BE2C (cell line): ENCODE measurements at regions not wholly inside any gene's neighbourhood (a gene's known extent, or its start where the extent isn't known, plus 50 kb on each side); places are given as distances from the start of the nearest gene placed in this dataset.

ENCODE experiments used
- DNase-seq: peaks from one replicate; pipeline ENCODE4 v3.0.0-alpha.2; 2020
- H3K27me3 ChIP-seq: fragments of 250-450 bp; sonication (Bioruptor Pico); 2 replicates; pipeline ENCODE4 v1.5.1; 2020; ENCODE audit warnings: mild to moderate bottlenecking
- H3K36me3 ChIP-seq: fragments of 250-450 bp; sonication (Bioruptor Pico); 2 replicates; pipeline ENCODE4 v1.5.1; 2020; ENCODE audit warnings: mild to moderate bottlenecking
- H3K4me1 ChIP-seq: fragments of 250-450 bp; sonication (Bioruptor Pico); 2 replicates; pipeline ENCODE4 v1.5.1; 2020
- H3K4me3 ChIP-seq: 2 replicates; pipeline ENCODE4 v1.5.1; 2011; ENCODE audit warnings: low read depth, low read length
- H3K9me3 ChIP-seq: fragments of 250-450 bp; sonication (Bioruptor Pico); 2 replicates; pipeline ENCODE4 v1.5.1; 2020
- CTCF ChIP-seq: IDR thresholded peaks from 2 replicates; pipeline ENCODE4 v1.5.1; 2012; ENCODE audit warnings: mild to moderate bottlenecking, low read depth, low read length

GRCh38 chr16:88285514-88285822 lies 97.3 kb upstream of the ZNF469 start:
- Histone ChIP-seq H3K36me3 (no peaks in the 10 kb centered on the region), H3K9me3 (peaks cover 12% of the 10 kb centered on the region; the same call in 1 of the 2 replicates), H3K4me3 (no peak overlapping the region), H3K4me1 (peaks cover 13% of the 10 kb centered on the region), H3K27me3 (no peaks in the 10 kb centered on the region)
- TF ChIP-seq CTCF, result no peak
- no peak for DNase-seq

GRCh38 chr16:88286301-88286923 lies 96.3 kb upstream of the ZNF469 start:
- TF ChIP-seq CTCF, result no peak
- Histone ChIP-seq H3K36me3 (no peaks in the 10 kb centered on the region), H3K4me3 (no peak overlapping the region), H3K4me1 (peaks cover 13% of the 10 kb centered on the region), H3K9me3 (peaks cover 12% of the 10 kb centered on the region; the same call in 1 of the 2 replicates), H3K27me3 (no peaks in the 10 kb centered on the region)
- DNase-seq, result no peak

- Histone ChIP-seq H3K9me3 (peaks cover 12% of the 10 kb centered on the region; the same call in 1 of the 2 replicates), H3K36me3 (no peaks in the 10 kb centered on the region), H3K27me3 (no peaks in the 10 kb centered on the region), H3K4me1 (peaks cover 7% of the 10 kb centered on the region), H3K4me3 (no peak overlapping the region)
- no peak for DNase-seq
- TF ChIP-seq CTCF, result peak; percentile 77
Observed at GRCh38 chr16:88287219-88287618, 95.5 kb upstream of the ZNF469 start.

- no peak for DNase-seq
- TF ChIP-seq CTCF, result no peak
- Histone ChIP-seq H3K4me3 (no peak overlapping the region), H3K9me3 (peaks cover 12% of the 10 kb centered on the region; the same call in 1 of the 2 replicates), H3K27me3 (no peaks in the 10 kb centered on the region), H3K36me3 (no peaks in the 10 kb centered on the region), H3K4me1 (peaks cover 1% of the 10 kb centered on the region; the same call in 1 of the 2 replicates)
Observed at GRCh38 chr16:88288303-88288702, 94.5 kb upstream of the ZNF469 start.

GRCh38 chr16:88289001-88289400 lies 93.8 kb upstream of the ZNF469 start:
- Histone ChIP-seq H3K4me3 (no peak overlapping the region), H3K27me3 (no peaks in the 10 kb centered on the region), H3K36me3 (no peaks in the 10 kb centered on the region), H3K9me3 (peaks cover 12% of the 10 kb centered on the region; the same call in 1 of the 2 replicates), H3K4me1 (no peaks in the 10 kb centered on the region)
- no peak for TF ChIP-seq CTCF
- no peak for DNase-seq

GRCh38 chr16:88289561-88289960 lies 93.2 kb upstream of the ZNF469 start:
- no peaks in the 10 kb centered on the region for H3K27me3 ChIP-seq
- peaks cover 12% of the 10 kb centered on the region; the same call in 1 of the 2 replicates for H3K9me3 ChIP-seq
- no peaks in the 10 kb centered on the region for H3K36me3 ChIP-seq
- no peak for TF ChIP-seq CTCF
- no peak overlapping the region for H3K4me3 ChIP-seq
- no peak for DNase-seq
- no peaks in the 10 kb centered on the region for H3K4me1 ChIP-seq
